ENCODE measurements at regions not wholly inside any gene's neighbourhood (a gene's known extent, or its start where the extent isn't known, plus 50 kb on each side); places are given as distances from the start of the nearest gene placed in this dataset.
"Not testable (repeated sequence)": the region's sequence is repeated elsewhere in the genome, so short reads cannot be mapped to it uniquely, and the experiment has no call there.

DNA sequence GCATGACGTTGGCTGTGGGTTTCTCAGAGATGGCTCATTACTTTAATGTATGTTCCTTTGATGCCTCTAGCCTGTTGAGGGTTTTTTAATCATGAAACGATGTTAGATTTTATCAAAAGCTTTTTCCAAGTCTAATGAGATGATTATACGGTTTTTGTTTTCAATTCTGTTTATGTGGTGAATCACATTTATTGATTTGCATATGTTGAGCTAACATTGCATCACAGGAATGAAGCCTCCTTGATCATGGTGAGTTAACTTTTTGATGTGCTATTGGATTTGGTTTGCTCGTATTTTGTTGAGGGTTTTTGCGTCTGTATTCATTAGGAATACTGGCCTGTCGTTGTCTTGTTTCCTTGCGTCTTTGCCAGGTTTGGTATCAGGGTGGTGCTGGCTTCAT is 52.3 kb upstream of the PTPN12 start:
- no peak for TF ChIP-seq JUND (IDR thresholded peaks at IDR 0.05; ENCODE audit: low read depth)
- in situ Hi-C loops (cut with HindIII; ENCODE audit: low pct_unique_long_range_greater_than_20kb, low sequenced_read_pairs): no loop called here
- DNase-seq (ENCODE audit: low read depth in 1 of 2, low spot score in 1 of 2): no peak

DNA sequence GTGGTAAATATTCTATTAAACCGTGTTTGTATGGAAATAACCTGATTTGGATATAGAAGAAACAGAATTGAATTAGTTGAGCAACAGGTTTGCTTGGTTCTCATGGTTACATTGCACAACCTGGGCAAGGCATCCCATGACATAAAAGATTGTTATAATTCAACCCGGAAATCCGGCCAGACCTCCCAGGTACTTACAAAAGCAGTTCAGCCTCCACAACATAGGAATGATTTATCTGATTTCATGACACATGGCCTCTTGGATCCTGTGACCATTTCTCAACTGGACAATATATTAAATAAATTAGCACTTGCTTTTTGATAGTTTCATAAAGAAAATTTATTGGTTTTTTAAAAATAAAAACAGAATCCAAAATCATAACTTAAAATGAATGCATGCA is 55.1 kb upstream of the PTPN12 start:
- DNase-seq (ENCODE audit: low read depth in 1 of 2, low spot score in 1 of 2): peak; percentile 33 to 94
- TF ChIP-seq JUND (IDR thresholded peaks at IDR 0.05; ENCODE audit: low read depth): no peak
- in situ Hi-C loops (cut with HindIII; ENCODE audit: low pct_unique_long_range_greater_than_20kb, low sequenced_read_pairs): no loop called here

DNA sequence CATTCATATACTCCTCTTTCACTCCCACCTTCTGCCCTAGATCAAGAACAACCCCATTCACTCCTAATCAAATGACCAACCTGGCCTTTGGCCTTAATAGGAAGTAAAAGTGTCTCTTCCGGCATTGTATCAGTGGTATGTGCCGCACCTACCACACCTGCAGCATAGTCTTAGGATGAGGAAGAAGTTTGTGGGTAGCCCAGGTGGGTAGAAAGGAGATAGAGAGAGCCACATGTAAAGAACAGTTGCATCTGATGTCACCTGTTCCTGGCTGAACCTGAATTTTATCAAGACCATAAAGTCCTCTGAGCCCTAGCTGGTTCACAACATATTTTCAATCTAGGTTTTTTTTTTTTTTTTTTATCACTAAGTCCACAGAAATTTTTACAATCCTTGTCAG is 55.5 kb upstream of the PTPN12 start:
- TF ChIP-seq JUND (IDR thresholded peaks at IDR 0.05; ENCODE audit: low read depth): no peak
- in situ Hi-C loops (cut with HindIII; ENCODE audit: low pct_unique_long_range_greater_than_20kb, low sequenced_read_pairs): no loop called here
- DNase-seq (ENCODE audit: low read depth in 1 of 2, low spot score in 1 of 2): no peak

DNA sequence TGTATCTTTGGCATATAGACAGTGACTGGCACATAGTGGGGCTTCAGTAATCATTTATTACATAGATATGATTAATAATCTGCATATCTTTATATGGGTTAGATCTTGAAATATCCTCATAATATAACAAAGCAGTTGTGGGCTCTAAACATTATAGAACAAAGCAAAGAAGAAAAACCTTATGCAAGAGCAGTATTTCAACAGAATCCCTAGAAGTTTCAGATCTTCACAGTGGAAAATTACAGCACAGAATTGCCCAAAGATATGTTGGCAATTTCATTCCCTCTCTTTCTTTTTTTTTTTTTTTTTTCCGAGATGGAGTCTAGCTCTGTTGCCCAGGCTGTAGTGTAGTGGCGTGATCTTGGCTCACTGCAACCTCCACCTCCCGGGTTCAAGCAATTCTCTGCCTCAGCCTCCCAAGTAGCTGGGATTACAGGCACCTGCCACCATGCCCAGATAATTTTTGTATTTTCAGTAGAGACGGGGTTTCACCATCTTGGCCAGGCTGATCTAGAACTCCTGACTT is 56.9 kb upstream of the PTPN12 start:
- in situ Hi-C loops (cut with HindIII; ENCODE audit: low pct_unique_long_range_greater_than_20kb, low sequenced_read_pairs); DNase-seq (ENCODE audit: low read depth in 1 of 2, low spot score in 1 of 2): not testable (repeated sequence)

DNA sequence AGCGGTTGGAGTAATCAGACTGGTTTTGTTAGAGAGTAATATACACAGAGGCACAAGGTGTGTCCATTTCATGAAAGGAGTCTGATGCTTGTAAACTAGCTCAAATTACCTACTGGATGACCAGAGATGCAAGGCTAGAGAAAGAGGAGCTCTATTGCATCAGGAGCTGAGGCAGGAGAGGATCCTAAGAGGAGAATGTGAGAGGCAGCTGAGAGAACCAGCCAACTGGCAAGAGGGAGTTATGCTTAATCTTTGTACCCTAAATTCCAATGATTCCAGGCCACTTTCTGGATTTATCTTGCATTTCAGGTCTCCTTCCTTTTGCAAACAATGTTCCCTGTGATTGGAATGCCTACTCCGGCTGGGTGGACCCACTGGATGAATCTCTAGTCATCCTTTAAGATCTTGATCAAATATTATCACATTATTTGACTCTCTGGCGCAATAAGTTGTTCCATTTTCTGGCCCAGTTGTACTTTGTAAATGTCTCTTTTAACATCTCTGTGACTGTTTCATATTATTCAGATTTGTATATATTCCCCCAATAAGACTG is 57.5 kb upstream of the PTPN12 start:
- in situ Hi-C loops (cut with HindIII; ENCODE audit: low pct_unique_long_range_greater_than_20kb, low sequenced_read_pairs): no loop called here
- no peak for TF ChIP-seq JUND (IDR thresholded peaks at IDR 0.05; ENCODE audit: low read depth)
- DNase-seq (ENCODE audit: low read depth in 1 of 2, low spot score in 1 of 2): peak in 1 of 2 experiments; percentile 83

DNA sequence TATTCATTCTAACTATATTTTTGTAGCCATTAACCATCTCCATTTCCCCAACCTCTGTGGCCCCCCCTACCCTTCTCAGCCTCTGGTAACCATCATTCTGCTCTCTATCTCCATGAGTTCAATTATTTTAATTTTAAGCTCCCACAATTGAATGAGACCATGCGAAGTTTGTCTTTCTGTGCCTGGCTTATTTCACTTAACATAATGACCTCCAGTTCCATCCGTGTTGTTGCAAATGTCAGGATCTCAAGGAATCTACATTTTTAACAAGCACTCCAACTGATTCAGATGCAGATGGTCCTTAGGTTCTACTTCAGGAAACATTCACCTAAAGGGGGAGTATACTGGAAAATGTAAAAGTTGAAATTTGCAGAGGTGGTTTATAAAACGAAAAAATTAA is 60.2 kb upstream of the PTPN12 start:
- in situ Hi-C loops (cut with HindIII; ENCODE audit: low pct_unique_long_range_greater_than_20kb, low sequenced_read_pairs): no loop called here
- DNase-seq (ENCODE audit: low read depth in 1 of 2, low spot score in 1 of 2): no peak
- no peak for TF ChIP-seq JUND (IDR thresholded peaks at IDR 0.05; ENCODE audit: low read depth)

DNA sequence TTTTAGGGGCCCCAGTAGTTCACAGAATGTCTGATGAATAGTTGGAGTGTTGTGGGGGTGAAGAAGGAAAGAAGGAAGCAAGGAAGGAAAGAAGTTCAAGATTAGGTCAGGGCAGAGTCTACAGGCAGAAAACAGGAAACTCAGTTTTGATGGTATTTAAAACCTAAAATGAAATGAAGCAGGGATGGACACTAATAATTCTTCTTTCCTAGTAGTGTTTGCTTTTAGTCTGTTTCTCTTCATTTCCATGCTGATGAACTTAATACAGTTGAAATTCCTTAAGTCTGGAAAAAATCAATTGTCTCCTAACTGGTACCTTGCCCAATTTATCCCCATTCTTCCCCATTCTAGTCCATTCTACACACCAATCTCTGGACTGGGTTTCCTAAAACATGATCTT is 59.0 kb upstream of the GSAP start:
- no peak for TF ChIP-seq JUND (IDR thresholded peaks at IDR 0.05; ENCODE audit: low read depth)
- in situ Hi-C loops (cut with HindIII; ENCODE audit: low pct_unique_long_range_greater_than_20kb, low sequenced_read_pairs): no loop called here
- DNase-seq (ENCODE audit: low read depth in 1 of 2, low spot score in 1 of 2): no peak

DNA sequence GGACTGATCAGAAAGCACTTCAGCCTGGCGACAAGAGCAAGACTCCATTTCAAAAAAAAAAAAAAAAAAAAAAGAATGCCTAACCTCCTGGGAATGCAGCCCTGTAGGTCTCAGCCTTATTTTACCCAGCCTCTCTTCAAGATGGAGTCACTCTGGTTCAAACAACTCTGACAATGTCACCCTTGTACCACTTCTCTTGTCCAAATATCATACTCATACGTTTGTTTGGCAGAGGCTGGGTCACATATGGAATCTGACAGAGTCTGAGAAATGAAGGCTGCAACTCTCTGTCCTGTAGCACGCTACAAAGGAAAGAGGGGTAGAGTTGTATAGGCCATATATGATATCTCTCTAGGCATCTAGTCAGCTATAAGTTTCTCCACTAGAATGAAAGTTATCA is 58.6 kb upstream of the GSAP start:
- in situ Hi-C loops (cut with HindIII; ENCODE audit: low pct_unique_long_range_greater_than_20kb, low sequenced_read_pairs): no loop called here
- TF ChIP-seq JUND (IDR thresholded peaks at IDR 0.05; ENCODE audit: low read depth): no peak
- no peak for DNase-seq (ENCODE audit: low read depth in 1 of 2, low spot score in 1 of 2)

DNA sequence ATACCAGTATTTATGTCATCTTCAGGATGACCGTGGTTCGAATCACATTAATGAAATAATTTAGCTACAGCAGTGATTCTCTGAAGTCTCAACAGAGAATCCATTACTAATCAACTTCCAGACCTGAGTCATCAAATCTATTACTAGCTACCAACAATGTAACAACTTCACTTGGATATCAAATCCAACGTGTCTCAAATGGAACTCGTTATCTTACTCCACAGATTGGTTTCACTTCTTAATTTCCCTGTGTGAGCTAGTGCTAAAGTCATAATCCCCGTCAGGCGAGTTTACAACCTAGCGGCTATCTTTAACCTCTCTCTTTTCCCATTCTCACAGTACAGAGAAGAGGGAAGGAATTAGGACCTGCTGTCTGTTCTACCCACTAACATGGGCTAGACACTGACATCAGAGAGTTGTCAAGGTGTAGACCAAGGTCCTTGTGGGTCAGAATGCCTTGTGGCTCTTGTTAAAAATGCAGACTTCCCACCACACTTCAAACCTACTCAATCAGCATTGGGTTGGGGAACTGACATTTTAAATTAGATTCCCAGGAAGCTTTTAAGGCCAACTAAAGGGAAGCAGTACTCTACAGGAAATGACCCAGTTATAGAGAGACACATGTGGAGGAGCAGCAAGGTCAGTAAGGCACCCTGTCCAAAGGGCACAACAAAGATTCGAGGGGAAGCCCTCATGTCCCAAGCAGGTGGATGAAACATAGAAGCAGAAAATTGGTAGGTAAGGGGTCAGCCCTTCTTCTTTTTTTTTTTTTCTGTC is 57.3 kb upstream of the GSAP start:
- no peak for DNase-seq (ENCODE audit: low read depth in 1 of 2, low spot score in 1 of 2)
- in situ Hi-C loops (cut with HindIII; ENCODE audit: low pct_unique_long_range_greater_than_20kb, low sequenced_read_pairs): no loop called here
- TF ChIP-seq JUND (IDR thresholded peaks at IDR 0.05; ENCODE audit: low read depth): no peak

DNA sequence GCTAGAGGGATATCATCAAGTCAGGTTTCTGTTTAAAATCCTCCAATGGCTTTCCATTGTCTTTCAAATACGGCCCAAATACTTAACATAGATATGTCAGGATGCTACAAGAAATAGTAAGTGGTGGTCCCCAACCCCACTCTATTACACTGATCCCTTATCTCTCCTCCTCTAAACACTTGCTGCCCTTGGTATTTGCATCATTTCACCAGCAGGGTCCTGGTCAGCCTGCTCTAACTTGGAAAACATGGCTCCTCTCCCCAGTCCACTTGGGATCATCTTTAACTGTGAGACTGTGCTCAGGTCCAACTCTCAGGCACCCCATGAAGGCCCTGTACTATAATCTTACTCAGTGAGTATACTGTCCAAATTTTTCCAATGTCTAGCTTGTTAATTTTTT is 53.8 kb upstream of the GSAP start:
- in situ Hi-C loops (cut with HindIII; ENCODE audit: low pct_unique_long_range_greater_than_20kb, low sequenced_read_pairs): no loop called here
- no peak for DNase-seq (ENCODE audit: low read depth in 1 of 2, low spot score in 1 of 2)
- no peak for TF ChIP-seq JUND (IDR thresholded peaks at IDR 0.05; ENCODE audit: low read depth)

DNA sequence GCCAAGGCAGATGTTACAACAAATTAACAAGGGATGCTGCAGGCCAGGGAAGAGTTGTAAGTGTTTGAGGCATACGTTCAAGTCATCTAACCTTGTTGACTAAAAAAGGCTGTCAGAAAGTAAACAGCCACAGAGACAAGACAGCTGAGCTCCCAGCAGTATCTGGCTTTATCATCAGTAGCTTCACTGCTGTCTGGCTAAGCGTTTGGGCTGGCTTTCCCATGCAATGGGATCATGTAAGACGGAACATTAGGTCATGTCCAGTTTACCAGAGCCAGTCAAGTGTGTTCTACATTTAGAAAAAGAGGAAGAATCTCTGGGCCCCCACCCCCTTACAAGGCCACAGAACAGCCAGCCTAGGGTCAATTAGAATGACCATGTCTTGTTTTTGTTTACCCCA is 51.3 kb upstream of the GSAP start:
- in situ Hi-C loops (cut with HindIII; ENCODE audit: low pct_unique_long_range_greater_than_20kb, low sequenced_read_pairs): no loop called here
- no peak for TF ChIP-seq JUND (IDR thresholded peaks at IDR 0.05; ENCODE audit: low read depth)
- peak in 1 of 2 experiments; percentile 12 for DNase-seq (ENCODE audit: low read depth in 1 of 2, low spot score in 1 of 2)

DNA sequence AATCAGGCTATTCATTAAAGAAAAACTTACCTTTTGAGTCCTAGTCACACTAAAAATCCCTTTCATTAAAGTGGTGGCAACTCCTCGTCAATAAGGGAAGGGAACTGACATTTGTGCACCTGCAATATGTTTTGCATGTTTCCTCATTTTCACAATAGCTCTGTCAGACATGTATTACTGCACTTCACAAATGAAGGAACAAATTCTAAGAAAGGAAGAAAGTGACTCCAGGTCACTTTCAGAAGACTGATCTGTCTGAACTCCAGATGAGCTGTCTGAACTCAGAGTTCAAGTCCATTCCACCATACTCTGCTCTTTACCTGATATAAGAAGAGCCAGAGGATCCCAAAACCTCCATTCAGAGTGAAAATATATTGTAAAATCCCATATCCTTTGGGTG is 50.3 kb upstream of the GSAP start:
- in situ Hi-C loops (cut with HindIII; ENCODE audit: low pct_unique_long_range_greater_than_20kb, low sequenced_read_pairs): no loop called here
- no peak for DNase-seq (ENCODE audit: low read depth in 1 of 2, low spot score in 1 of 2)
- TF ChIP-seq JUND (IDR thresholded peaks at IDR 0.05; ENCODE audit: low read depth): no peak
